Neural cell (in vitro differentiated cells): ENCODE measurements at regions not wholly inside any gene's neighbourhood (a gene's known extent, or its start where the extent isn't known, plus 50 kb on each side); places are given as distances from the start of the nearest gene placed in this dataset.

Experiments
- H2AFZ ChIP-seq: fragments of 200-600, 300-800 bp; sonication (generic), shearing (Covaris generic); 2 replicates; pipeline ENCODE4 v1.6.0; 2014; ENCODE audit warnings: low read depth, mild to moderate bottlenecking, antibody characterized with exemption, low read length, moderate library complexity
- H3F3A ChIP-seq: fragments of 200-600 bp; shearing (Covaris generic); 2 replicates; pipeline ENCODE4 v1.6.1; 2016; ENCODE audit warnings: mild to moderate bottlenecking, moderate library complexity, mixed read lengths, antibody characterized with exemption, low read length; ENCODE audit not compliant: insufficient read depth, poor library complexity, severe bottlenecking
- H3K27ac ChIP-seq: fragments of 200-600, 300-800 bp; sonication (generic), shearing (Covaris generic); 2 replicates; pipeline ENCODE4 v1.5.1; 2014; ENCODE audit warnings: mild to moderate bottlenecking, low read length, moderate library complexity
- H3K27me3 ChIP-seq: fragments of 300-800, 200-600 bp; sonication (generic), shearing (Covaris generic); 2 replicates; pipeline ENCODE4 v1.6.0; 2014; ENCODE audit warnings: mild to moderate bottlenecking, low read depth, low read length, moderate library complexity; ENCODE audit not compliant: insufficient read depth
- H3K36me3 ChIP-seq: fragments of 300-800, 200-600 bp; sonication (generic), shearing (Covaris generic); 2 replicates; pipeline ENCODE4 v1.5.1; 2014; ENCODE audit warnings: mild to moderate bottlenecking, antibody characterized with exemption, low read length, moderate library complexity; ENCODE audit not compliant: insufficient read depth
- H3K4me2 ChIP-seq: fragments of 300-800, 200-600 bp; sonication (generic), shearing (Covaris generic); 2 replicates; pipeline ENCODE4 v1.6.0; 2014; ENCODE audit warnings: mild to moderate bottlenecking, low read length
- H3K4me3 ChIP-seq: fragments of 300-800, 200-600 bp; sonication (generic), shearing (Covaris generic); 2 replicates; pipeline ENCODE4 v1.5.1; 2014; ENCODE audit warnings: mild to moderate bottlenecking, low read length, moderate library complexity
- H3K79me2 ChIP-seq: fragments of 200-600 bp; shearing (Covaris generic); replicated peaks from 2 replicates; pipeline ENCODE4 v1.6.0; 2014; ENCODE audit warnings: mild to moderate bottlenecking, low read length, moderate library complexity; ENCODE audit not compliant: insufficient read depth
- H3K9ac ChIP-seq: fragments of 300-800, 200-600 bp; sonication (generic), shearing (Covaris generic); 2 replicates; pipeline ENCODE4 v1.6.1; 2016; ENCODE audit warnings: mild to moderate bottlenecking, low read length, mixed read lengths
- H3K9me2 ChIP-seq: fragments of 200-600 bp; shearing (Covaris generic); 2 replicates; pipeline ENCODE4 v1.6.1; 2016; ENCODE audit warnings: mild to moderate bottlenecking, low read length, mixed read lengths; ENCODE audit not compliant: insufficient read depth
- H3K9me3 ChIP-seq: fragments of 200-600, 300-800 bp; sonication (generic), shearing (Covaris generic); 2 replicates; pipeline ENCODE4 v1.6.1; 2016; ENCODE audit warnings: mild to moderate bottlenecking, mixed run types, low read length, moderate library complexity, mixed read lengths
- H4K20me1 ChIP-seq: fragments of 200-600 bp; shearing (Covaris generic); 2 replicates; pipeline ENCODE4 v1.6.1; 2016; ENCODE audit warnings: mild to moderate bottlenecking, mixed run types; ENCODE audit not compliant: insufficient read depth
- CTCF ChIP-seq: fragments of 450-650 bp; IDR thresholded peaks from 2 replicates; pipeline ENCODE4 v1.5.1; 2014; ENCODE audit warnings: antibody characterized with exemption, mild to moderate bottlenecking, moderate library complexity; ENCODE audit not compliant: poor library complexity, severe bottlenecking
- EP300 ChIP-seq: fragments of 450-650 bp; conservative IDR thresholded peaks from 2 replicates; pipeline ENCODE4 v1.6.1; 2014; ENCODE audit warnings: antibody characterized with exemption, mild to moderate bottlenecking, moderate library complexity; ENCODE audit not compliant: poor library complexity, severe bottlenecking
- EZH2 ChIP-seq: fragments of 200-600, 300-800 bp; shearing (Covaris generic), sonication (generic); IDR thresholded peaks from 2 replicates; pipeline ENCODE4 v1.6.1; 2014; ENCODE audit warnings: antibody characterized with exemption, low read length, borderline replicate concordance, mild to moderate bottlenecking; ENCODE audit not compliant: insufficient read depth, poor library complexity, severe bottlenecking
- MXI1 ChIP-seq: fragments of 450-650 bp; conservative IDR thresholded peaks from 2 replicates; pipeline ENCODE4 v1.6.1; 2014; ENCODE audit warnings: antibody characterized with exemption, mild to moderate bottlenecking; ENCODE audit not compliant: poor library complexity, severe bottlenecking
- POLR2AphosphoS5 ChIP-seq: IDR thresholded peaks from 2 replicates; pipeline ENCODE4 v1.6.1; 2012
- RAD21 ChIP-seq: fragments of 450-650 bp; conservative IDR thresholded peaks from 2 replicates; pipeline ENCODE4 v1.6.1; 2014; ENCODE audit warnings: antibody characterized with exemption, mild to moderate bottlenecking, moderate library complexity
- REST ChIP-seq: IDR thresholded peaks from 2 replicates; pipeline ENCODE4 v1.6.1; 2012; ENCODE audit warnings: borderline replicate concordance
- SMC3 ChIP-seq: fragments of 450-650 bp; conservative IDR thresholded peaks from 2 replicates; pipeline ENCODE4 v1.6.1; 2014; ENCODE audit warnings: antibody characterized with exemption, mild to moderate bottlenecking, moderate library complexity; ENCODE audit not compliant: poor library complexity
- TAF1 ChIP-seq: IDR thresholded peaks from 2 replicates; pipeline ENCODE4 v1.6.1; 2012; ENCODE audit warnings: low read depth

GRCh38 chr16:55036371-55036821, 105.7 kb downstream of the IRX5 start:
- H3K79me2 ChIP-seq: no peaks in the 10 kb centered on the region

GRCh38 chr16:55037046-55037445, 106.4 kb downstream of the IRX5 start:
- H4K20me1 ChIP-seq: no peaks in the 10 kb centered on the region
- no peaks in the 10 kb centered on the region for H3K36me3 ChIP-seq
- no peaks in the 10 kb centered on the region for H3F3A ChIP-seq
- H2AFZ ChIP-seq: no peak overlapping the region
- H3K4me2 ChIP-seq: no peak overlapping the region
- H3K9ac ChIP-seq: no peak overlapping the region
- no peaks in the 10 kb centered on the region for H3K79me2 ChIP-seq
- H3K27me3 ChIP-seq: no peaks in the 10 kb centered on the region
- no peaks in the 10 kb centered on the region for H3K9me2 ChIP-seq
- H3K27ac ChIP-seq: no peak overlapping the region
- no peak overlapping the region for H3K4me3 ChIP-seq
- TF ChIP-seq RAD21 (no peak), MXI1 (no peak), EZH2 (no peak), REST (no peak), POLR2AphosphoS5 (no peak)
- no peaks in the 10 kb centered on the region for H3K9me3 ChIP-seq

More at GRCh38 chr16:55036371-55036821, 105.7 kb downstream of the IRX5 start:
- no peaks in the 10 kb centered on the region for H3K36me3 ChIP-seq
- no peak overlapping the region for H3K9ac ChIP-seq
- no peaks in the 10 kb centered on the region for H3K27me3 ChIP-seq
- H3K4me2 ChIP-seq: no peak overlapping the region
- no peak overlapping the region for H3K27ac ChIP-seq
- no peak overlapping the region for H2AFZ ChIP-seq
- H3F3A ChIP-seq: no peaks in the 10 kb centered on the region
- H3K4me3 ChIP-seq: no peak overlapping the region
- H3K9me2 ChIP-seq: no peaks in the 10 kb centered on the region
- TF ChIP-seq POLR2AphosphoS5 (no peak), EP300 (no peak), MXI1 (no peak), SMC3 (no peak), CTCF (no peak), EZH2 (no peak), REST (no peak), TAF1 (no peak), RAD21 (no peak)
- H3K9me3 ChIP-seq: no peaks in the 10 kb centered on the region
- no peaks in the 10 kb centered on the region for H4K20me1 ChIP-seq
